ENCODE measurements at regions not wholly inside any gene's neighbourhood (a gene's known extent, or its start where the extent isn't known, plus 50 kb on each side); places are given as distances from the start of the nearest gene placed in this dataset.

DNA sequence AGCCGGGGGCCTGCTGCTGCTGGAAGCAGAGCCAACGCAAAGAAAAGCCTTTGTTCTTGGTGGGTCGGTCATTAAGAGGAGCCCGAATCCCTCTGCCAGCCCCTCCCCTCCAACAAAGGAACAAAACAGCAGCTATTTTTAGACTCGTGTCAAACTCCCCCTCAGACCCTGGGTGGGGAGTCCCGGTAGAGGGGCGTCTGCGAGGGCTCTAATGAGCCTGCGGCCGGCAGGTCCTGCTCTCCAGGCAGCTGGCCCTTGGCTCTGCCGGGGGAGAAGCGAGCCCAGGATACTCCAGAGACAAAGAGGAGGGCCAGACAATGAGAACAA lies 114.0 kb downstream of the LHX2 start:
- 38 to 58% (median 47%) methylated on average over 6 to 12 of the region's 12 CpGs for WGBS, 5 donors
- intact Hi-C loops (cut with DNase I; ENCODE audit: low total_unique reads) = loop anchor here (5.0 kb wide), 2 partner anchors 192 to 267 kb away; no protein-coding TSS in a partner anchor
- H3K27ac ChIP-seq = no peak overlapping the region
- no peaks in the 10 kb centered on the region for H3K27me3 ChIP-seq (replicated peaks in 1 of 7)
- H3K4me1 ChIP-seq = peaks cover 0 to 8% (median 5%) of the 10 kb centered on the region in 6 donors
- DNase-seq = no peak
- no peaks in the 10 kb centered on the region for H3K36me3 ChIP-seq
- TF ChIP-seq POLR2A (IDR thresholded peaks at IDR 0.05) = no peak
- no peak for TF ChIP-seq POLR2AphosphoS5 (IDR thresholded peaks at IDR 0.05)
- TF ChIP-seq, protein P1, sequence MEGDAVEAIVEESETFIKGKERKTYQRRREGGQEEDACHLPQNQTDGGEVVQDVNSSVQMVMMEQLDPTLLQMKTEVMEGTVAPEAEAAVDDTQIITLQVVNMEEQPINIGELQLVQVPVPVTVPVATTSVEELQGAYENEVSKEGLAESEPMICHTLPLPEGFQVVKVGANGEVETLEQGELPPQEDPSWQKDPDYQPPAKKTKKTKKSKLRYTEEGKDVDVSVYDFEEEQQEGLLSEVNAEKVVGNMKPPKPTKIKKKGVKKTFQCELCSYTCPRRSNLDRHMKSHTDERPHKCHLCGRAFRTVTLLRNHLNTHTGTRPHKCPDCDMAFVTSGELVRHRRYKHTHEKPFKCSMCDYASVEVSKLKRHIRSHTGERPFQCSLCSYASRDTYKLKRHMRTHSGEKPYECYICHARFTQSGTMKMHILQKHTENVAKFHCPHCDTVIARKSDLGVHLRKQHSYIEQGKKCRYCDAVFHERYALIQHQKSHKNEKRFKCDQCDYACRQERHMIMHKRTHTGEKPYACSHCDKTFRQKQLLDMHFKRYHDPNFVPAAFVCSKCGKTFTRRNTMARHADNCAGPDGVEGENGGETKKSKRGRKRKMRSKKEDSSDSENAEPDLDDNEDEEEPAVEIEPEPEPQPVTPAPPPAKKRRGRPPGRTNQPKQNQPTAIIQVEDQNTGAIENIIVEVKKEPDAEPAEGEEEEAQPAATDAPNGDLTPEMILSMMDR (IDR thresholded peaks at IDR 0.05 in 8 of 11, conservative IDR thresholded peaks at IDR 0.05 in 3 of 11) = no peak
- no peak overlapping the region for H3K4me3 ChIP-seq
- H3K9me3 ChIP-seq = peaks cover 0 to 14% (median 8%) of the 10 kb centered on the region in 8 donors

DNA sequence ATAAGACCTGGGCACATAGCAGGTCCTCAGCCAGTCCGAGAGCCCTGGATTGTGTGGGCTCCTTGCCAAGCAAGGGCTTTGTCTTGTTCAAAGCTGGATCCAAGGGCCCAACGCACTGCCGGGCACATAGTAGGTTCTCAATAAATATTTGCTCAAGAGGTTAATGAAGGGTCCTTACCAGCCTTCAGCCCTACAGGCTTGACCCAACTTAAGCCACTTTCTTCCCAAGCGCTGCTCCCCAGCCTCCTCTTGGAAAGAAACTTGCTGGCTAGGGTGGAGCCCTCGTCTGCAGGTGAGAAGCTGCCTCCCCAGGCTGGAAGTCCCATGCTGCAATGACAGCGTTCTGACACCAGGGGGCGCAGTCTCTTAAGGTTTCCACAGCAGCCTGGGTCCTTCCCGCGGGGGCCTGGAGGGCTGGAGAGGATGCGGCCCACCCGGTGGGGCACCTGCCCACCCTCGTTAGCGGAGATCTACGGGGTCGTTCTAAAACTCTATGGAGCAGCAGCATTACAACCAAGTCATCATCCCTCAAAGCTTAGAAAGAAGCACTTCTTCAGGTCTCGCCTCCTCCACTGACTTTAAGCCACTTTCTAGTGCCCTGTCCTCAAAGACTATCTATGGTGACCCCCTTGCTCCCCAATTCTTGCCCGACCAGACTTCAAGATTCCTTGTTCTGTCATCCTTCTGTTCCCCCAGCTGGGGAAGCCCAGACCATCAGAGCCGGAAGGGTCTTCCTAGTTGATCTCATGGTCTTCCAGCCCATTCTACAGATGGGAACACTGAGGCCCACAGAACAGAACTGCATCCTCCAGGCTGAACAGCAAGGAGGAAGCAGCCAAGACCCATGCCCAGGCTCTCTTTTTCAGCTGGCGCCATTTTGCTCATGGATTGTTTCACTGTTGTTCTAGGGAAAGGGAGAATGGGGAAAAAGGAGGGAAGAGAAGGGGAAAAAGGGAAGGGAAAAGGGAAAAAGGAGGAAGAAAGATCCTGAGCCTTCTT lies 115.4 kb downstream of the LHX2 start:
- intact Hi-C loops (cut with DNase I; ENCODE audit: low total_unique reads) = loop anchor here (5.0 kb wide), 2 partner anchors 190 to 265 kb away; no protein-coding TSS in a partner anchor

DNA sequence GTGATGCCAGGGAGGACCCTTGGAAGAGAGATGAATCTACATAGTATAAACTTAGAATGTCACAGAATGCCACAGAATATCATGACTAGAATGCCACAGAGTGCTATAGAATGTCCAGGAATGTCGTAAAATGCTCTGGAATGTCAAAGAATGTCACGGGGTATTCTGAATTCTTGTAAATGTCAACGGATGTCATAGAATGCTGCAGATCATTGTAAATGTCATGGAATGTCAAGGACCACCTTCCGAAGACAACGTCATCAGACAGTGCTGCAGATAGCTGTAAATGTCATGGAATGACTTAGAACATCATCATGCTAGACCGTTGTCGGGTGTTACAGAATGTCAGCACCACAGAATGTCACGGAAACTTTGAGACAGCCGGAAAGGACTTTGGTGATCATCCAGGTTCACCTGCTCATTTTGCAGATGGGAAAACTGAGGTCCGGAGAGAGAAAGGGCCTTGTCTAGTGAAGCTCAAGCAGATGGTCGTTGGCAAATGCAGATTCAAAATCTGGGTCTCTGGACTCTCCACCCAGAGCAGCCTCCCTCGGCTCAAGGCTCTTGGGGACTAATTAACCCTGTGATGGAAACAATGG lies 117.1 kb downstream of the LHX2 start:
- no peak for DNase-seq
- Histone ChIP-seq H3K9me3 (no peaks in the 10 kb centered on the region), H3K27me3 (replicated peaks in 1 of 7) (no peaks in the 10 kb centered on the region), H3K36me3 (no peaks in the 10 kb centered on the region), H3K4me1 (peaks cover 0 to 8% (median 5%) of the 10 kb centered on the region in 6 donors), H3K4me3 (no peak overlapping the region), H3K27ac (no peak overlapping the region)
- WGBS, 5 donors = 76 to 96% (median 86%) methylated on average over 12 of the region's 12 CpGs
- TF ChIP-seq POLR2A (IDR thresholded peaks at IDR 0.05) (no peak), POLR2AphosphoS5 (IDR thresholded peaks at IDR 0.05) (no peak)
- TF ChIP-seq, protein P1 (IDR thresholded peaks at IDR 0.05 in 8 of 11, conservative IDR thresholded peaks at IDR 0.05 in 3 of 11) = no peak
- intact Hi-C loops (cut with DNase I; ENCODE audit: low total_unique reads) = loop anchor here (5.0 kb wide), 2 partner anchors 189 to 264 kb away; no protein-coding TSS in a partner anchor

More for the DNA sequence above, 115.4 kb downstream of the LHX2 start:
- peaks cover 0 to 8% (median 5%) of the 10 kb centered on the region in 6 donors for H3K4me1 ChIP-seq
- H3K27me3 ChIP-seq (replicated peaks in 1 of 7) = no peaks in the 10 kb centered on the region
- H3K27ac ChIP-seq = no peak overlapping the region
- peaks cover 0 to 7% (median 2%) of the 10 kb centered on the region in 8 donors for H3K9me3 ChIP-seq
- H3K4me3 ChIP-seq = no peak overlapping the region
- 31 to 41% (median 33%) methylated on average over 14 to 19 of the region's 19 CpGs for WGBS, 5 donors
- no peaks in the 10 kb centered on the region for H3K36me3 ChIP-seq
- DNase-seq = peak; percentile 93
- peak; percentile 25 to 58 (median 43) for TF ChIP-seq POLR2AphosphoS5 (IDR thresholded peaks at IDR 0.05)
- TF ChIP-seq POLR2A (IDR thresholded peaks at IDR 0.05) = no peak
- TF ChIP-seq, protein P1 (IDR thresholded peaks at IDR 0.05 in 8 of 11, conservative IDR thresholded peaks at IDR 0.05 in 3 of 11) = peak; percentile 89 to 100 (median 99)

All from spleen (tissue), 11 donors.